ENCODE measurements at regions not wholly inside any gene's neighbourhood (a gene's known extent, or its start where the extent isn't known, plus 50 kb on each side); places are given as distances from the start of the nearest gene placed in this dataset.
"Not testable (repeated sequence)": the region's sequence is repeated elsewhere in the genome, so short reads cannot be mapped to it uniquely, and the experiment has no call there.

DNA sequence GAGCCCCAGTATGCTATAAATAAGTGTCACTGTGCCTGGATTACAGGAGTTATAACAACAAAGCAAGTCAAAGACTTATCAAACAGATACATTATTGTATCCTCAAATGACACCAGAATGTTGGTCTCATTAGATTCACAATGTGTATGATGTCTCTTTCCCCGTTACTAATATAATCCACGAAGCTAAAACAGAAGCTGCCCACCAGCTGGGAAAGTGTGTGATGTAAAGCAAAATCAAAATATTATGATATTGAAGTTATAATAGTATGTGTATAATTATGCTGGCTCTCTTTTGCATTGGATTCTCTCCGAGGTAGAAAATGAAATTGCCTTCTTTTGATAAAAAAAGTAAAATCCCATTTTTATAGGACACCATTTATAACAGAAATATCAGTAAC, 127.3 kb upstream of the MAN2A1 start:
- Histone ChIP-seq H3K4me1 (ENCODE audit: control insufficient read depth, insufficient read depth, low read length) (no peaks in the 10 kb centered on the region), H3K9me3 (ENCODE audit: control insufficient read depth in 2 of 2, low read length in 2 of 2) (no peaks in the 10 kb centered on the region), H3K27ac (ENCODE audit: low read length) (no peak overlapping the region), H3K27me3 (ENCODE audit: control insufficient read depth in 1 of 2, insufficient read depth in 2 of 2, low read length in 2 of 2) (no peaks in the 10 kb centered on the region), H3K9ac (ENCODE audit: low read length in 2 of 2) (no peak overlapping the region), H3K4me3 (ENCODE audit: low read length in 2 of 2) (no peak overlapping the region), H3K36me3 (ENCODE audit: control insufficient read depth in 2 of 2, insufficient read depth in 2 of 2, low read length in 2 of 2) (no peaks in the 10 kb centered on the region)

DNA sequence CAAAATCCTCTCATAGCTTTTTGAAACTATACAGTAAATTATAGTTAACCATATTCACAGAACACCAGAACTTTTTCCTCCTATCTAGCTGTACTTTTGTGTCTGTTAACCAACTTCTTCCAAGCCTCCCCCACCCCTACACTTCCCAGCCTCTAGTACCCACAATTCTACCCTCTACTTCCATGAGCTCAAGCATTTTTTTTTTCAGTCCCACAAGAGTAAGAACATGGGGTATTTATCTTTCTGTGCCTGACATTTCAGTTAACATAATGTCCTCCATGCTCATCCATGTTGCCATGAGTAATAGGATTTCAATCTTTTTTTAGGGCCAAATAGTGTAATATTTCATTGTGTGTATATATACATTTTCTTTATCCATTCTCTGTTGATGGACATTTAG, 128.3 kb upstream of the MAN2A1 start:
- Histone ChIP-seq H3K27me3 (ENCODE audit: control insufficient read depth in 1 of 2, insufficient read depth in 2 of 2, low read length in 2 of 2) (no peaks in the 10 kb centered on the region), H3K4me3 (ENCODE audit: low read length in 2 of 2) (no peak overlapping the region), H3K36me3 (ENCODE audit: control insufficient read depth in 2 of 2, insufficient read depth in 2 of 2, low read length in 2 of 2) (no peaks in the 10 kb centered on the region), H3K9ac (ENCODE audit: low read length in 2 of 2) (no peak overlapping the region), H3K27ac (ENCODE audit: low read length) (no peak overlapping the region), H3K4me1 (ENCODE audit: control insufficient read depth, insufficient read depth, low read length) (no peaks in the 10 kb centered on the region), H3K9me3 (ENCODE audit: control insufficient read depth in 2 of 2, low read length in 2 of 2) (no peaks in the 10 kb centered on the region)

DNA sequence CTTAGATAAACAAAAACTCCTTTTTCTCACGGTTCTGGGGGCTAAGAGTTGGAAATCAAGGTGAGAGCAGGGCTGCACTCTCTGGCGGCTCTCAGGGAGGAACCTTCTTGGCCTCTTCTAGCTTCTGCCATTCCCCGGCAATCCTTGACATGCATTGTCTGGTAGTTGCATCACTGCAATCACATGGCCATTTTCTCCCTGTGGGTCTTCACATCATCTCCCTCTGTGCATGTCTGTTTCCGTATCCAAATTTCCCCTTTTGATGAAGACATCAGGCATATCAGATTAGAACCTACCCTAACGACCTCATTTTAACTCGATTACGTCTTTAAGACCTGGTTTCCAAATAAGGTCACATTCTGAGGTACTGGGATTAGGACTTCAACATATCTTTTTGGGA, 129.2 kb upstream of the MAN2A1 start:
- Histone ChIP-seq H3K4me1 (ENCODE audit: control insufficient read depth, insufficient read depth, low read length) (no peaks in the 10 kb centered on the region), H3K9ac (ENCODE audit: low read length in 2 of 2) (no peak overlapping the region), H3K27ac (ENCODE audit: low read length) (no peak overlapping the region), H3K9me3 (ENCODE audit: control insufficient read depth in 2 of 2, low read length in 2 of 2) (no peaks in the 10 kb centered on the region), H3K4me3 (ENCODE audit: low read length in 2 of 2) (no peak overlapping the region), H3K36me3 (ENCODE audit: control insufficient read depth in 2 of 2, insufficient read depth in 2 of 2, low read length in 2 of 2) (no peaks in the 10 kb centered on the region), H3K27me3 (ENCODE audit: control insufficient read depth in 1 of 2, insufficient read depth in 2 of 2, low read length in 2 of 2) (no peaks in the 10 kb centered on the region)

DNA sequence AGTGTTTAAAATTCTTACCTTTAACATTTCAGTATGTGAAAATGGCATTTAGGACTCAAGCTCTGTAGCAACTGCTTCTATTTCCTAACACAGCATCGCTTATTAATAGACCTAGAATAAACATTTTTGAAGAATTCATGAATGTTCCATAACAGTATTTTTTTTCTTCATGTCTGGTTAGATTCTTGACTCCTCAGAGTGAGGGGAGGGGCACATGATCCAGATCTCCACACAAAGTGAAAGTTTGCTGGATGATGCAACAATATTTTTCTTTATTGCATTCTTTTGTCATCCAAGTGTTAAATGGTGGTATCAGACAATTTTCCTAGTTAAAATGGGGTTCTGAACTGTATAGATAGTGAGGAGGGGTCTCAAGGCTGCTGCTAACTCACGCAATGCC, 130.8 kb upstream of the MAN2A1 start:
- no peak overlapping the region for H3K27ac ChIP-seq (ENCODE audit: low read length)
- H3K36me3 ChIP-seq (ENCODE audit: control insufficient read depth in 2 of 2, insufficient read depth in 2 of 2, low read length in 2 of 2) = no peaks in the 10 kb centered on the region

DNA sequence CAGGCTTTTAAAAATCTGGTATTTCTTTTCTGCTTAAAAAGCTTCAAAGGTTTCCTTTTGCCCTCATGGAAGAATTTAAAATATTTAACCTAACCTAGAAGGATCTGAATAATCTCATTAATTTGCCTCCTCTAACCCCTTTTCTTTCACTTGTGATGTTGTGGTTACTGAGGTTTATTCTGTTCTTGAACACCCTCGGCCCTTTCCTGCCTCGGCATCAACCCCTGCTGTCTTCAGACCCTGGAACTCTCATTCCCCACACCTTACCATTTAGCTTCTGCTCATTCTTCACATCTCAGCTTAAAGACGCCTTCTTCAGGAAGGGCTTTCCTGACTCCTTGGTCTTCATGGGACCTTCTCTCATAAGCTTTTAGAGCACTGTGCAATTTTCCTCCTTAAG, 131.4 kb upstream of the MAN2A1 start:
- no peaks in the 10 kb centered on the region for H3K4me1 ChIP-seq (ENCODE audit: control insufficient read depth, insufficient read depth, low read length)
- H3K36me3 ChIP-seq (ENCODE audit: control insufficient read depth in 2 of 2, insufficient read depth in 2 of 2, low read length in 2 of 2) = no peaks in the 10 kb centered on the region
- H3K4me3 ChIP-seq (ENCODE audit: low read length in 2 of 2) = no peak overlapping the region
- no peak overlapping the region for H3K27ac ChIP-seq (ENCODE audit: low read length)
- no peaks in the 10 kb centered on the region for H3K9me3 ChIP-seq (ENCODE audit: control insufficient read depth in 2 of 2, low read length in 2 of 2)
- H3K27me3 ChIP-seq (ENCODE audit: control insufficient read depth in 1 of 2, insufficient read depth in 2 of 2, low read length in 2 of 2) = no peaks in the 10 kb centered on the region
- no peak overlapping the region for H3K9ac ChIP-seq (ENCODE audit: low read length in 2 of 2)

More for the DNA sequence above, 130.8 kb upstream of the MAN2A1 start:
- H3K9me3 ChIP-seq (ENCODE audit: control insufficient read depth in 2 of 2, low read length in 2 of 2) = no peaks in the 10 kb centered on the region
- no peaks in the 10 kb centered on the region for H3K4me1 ChIP-seq (ENCODE audit: control insufficient read depth, insufficient read depth, low read length)
- H3K27me3 ChIP-seq (ENCODE audit: control insufficient read depth in 1 of 2, insufficient read depth in 2 of 2, low read length in 2 of 2) = no peaks in the 10 kb centered on the region
- no peak overlapping the region for H3K4me3 ChIP-seq (ENCODE audit: low read length in 2 of 2)
- no peak overlapping the region for H3K9ac ChIP-seq (ENCODE audit: low read length in 2 of 2)

DNA sequence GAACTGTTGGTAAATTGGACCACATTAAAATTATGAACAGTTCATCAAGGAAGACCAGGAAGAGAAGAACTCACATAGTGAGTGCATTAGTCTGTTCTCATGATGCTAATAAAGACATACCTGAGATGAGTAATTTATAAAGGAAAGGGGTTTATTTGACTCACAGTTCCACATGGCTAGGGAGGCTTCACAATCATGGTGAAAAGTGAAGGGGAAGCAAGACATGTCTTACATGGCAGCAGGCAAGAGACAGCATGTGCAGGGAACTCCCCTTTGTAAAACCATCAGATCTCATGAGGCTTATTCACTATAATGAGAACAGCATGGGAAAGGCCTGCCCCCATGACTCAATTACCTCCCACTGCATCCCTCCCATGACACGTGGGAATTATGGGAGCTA, 135.9 kb upstream of the MAN2A1 start:
- Histone ChIP-seq H3K27me3 (ENCODE audit: control insufficient read depth in 1 of 2, insufficient read depth in 2 of 2, low read length in 2 of 2) (no peaks in the 10 kb centered on the region), H3K9ac (ENCODE audit: low read length in 2 of 2) (no peak overlapping the region), H3K36me3 (ENCODE audit: control insufficient read depth in 2 of 2, insufficient read depth in 2 of 2, low read length in 2 of 2) (no peaks in the 10 kb centered on the region), H3K4me3 (ENCODE audit: low read length in 2 of 2) (no peak overlapping the region), H3K27ac (ENCODE audit: low read length) (no peak overlapping the region), H3K9me3 (ENCODE audit: control insufficient read depth in 2 of 2, low read length in 2 of 2) (no peaks in the 10 kb centered on the region), H3K4me1 (ENCODE audit: control insufficient read depth, insufficient read depth, low read length) (no peaks in the 10 kb centered on the region)

DNA sequence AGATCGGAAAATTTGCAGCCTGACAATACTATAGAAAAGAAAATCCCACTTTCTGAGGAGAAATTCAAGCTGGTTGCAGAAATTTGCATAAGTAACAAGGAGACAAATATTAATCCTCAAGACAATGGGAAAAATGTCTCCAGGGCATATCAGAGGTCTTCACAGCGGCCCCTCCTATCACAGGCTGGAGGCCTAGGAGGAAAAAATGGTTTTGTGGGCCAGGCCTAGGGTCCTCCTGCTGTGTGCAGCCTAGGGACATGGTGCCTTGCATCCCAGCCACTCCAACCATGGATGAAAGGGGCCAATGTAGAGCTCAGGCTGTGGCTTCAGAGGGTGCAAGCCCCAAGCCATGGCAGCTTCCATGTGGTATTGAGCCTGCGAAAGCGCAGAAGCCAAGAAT, 138.5 kb upstream of the MAN2A1 start:
- H3K9ac ChIP-seq (ENCODE audit: low read length in 2 of 2); H3K4me3 ChIP-seq (ENCODE audit: low read length in 2 of 2); H3K27me3 ChIP-seq (ENCODE audit: control insufficient read depth in 1 of 2, insufficient read depth in 2 of 2, low read length in 2 of 2); H3K9me3 ChIP-seq (ENCODE audit: control insufficient read depth in 2 of 2, low read length in 2 of 2); H3K4me1 ChIP-seq (ENCODE audit: control insufficient read depth, insufficient read depth, low read length); H3K27ac ChIP-seq (ENCODE audit: low read length); H3K36me3 ChIP-seq (ENCODE audit: control insufficient read depth in 2 of 2, insufficient read depth in 2 of 2, low read length in 2 of 2): not testable (repeated sequence)

DNA sequence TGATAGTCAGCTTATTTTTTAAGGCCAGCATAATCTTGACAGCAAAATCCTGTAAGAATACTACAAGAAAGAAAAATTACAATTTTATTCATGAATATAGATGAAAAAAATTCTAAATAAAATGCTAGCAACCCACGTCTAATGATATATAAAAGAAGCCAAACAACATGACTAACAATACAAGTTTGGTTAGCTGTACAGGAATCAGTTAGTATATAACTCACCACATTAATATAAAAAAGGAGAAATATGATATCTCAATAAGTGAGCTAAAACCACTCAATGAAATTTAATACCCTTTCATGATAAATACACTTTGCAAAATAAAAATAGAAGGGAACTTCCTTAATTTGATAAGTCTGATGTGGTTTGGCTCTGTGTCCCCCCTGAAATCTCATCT, 139.7 kb upstream of the MAN2A1 start:
- no peak overlapping the region for H3K27ac ChIP-seq (ENCODE audit: low read length)
- no peaks in the 10 kb centered on the region for H3K9me3 ChIP-seq (ENCODE audit: control insufficient read depth in 2 of 2, low read length in 2 of 2)
- H3K4me1 ChIP-seq (ENCODE audit: control insufficient read depth, insufficient read depth, low read length) = no peaks in the 10 kb centered on the region
- H3K9ac ChIP-seq (ENCODE audit: low read length in 2 of 2) = no peak overlapping the region
- H3K36me3 ChIP-seq (ENCODE audit: control insufficient read depth in 2 of 2, insufficient read depth in 2 of 2, low read length in 2 of 2) = no peaks in the 10 kb centered on the region
- H3K4me3 ChIP-seq (ENCODE audit: low read length in 2 of 2) = no peak overlapping the region
- H3K27me3 ChIP-seq (ENCODE audit: control insufficient read depth in 1 of 2, insufficient read depth in 2 of 2, low read length in 2 of 2) = no peaks in the 10 kb centered on the region

DNA sequence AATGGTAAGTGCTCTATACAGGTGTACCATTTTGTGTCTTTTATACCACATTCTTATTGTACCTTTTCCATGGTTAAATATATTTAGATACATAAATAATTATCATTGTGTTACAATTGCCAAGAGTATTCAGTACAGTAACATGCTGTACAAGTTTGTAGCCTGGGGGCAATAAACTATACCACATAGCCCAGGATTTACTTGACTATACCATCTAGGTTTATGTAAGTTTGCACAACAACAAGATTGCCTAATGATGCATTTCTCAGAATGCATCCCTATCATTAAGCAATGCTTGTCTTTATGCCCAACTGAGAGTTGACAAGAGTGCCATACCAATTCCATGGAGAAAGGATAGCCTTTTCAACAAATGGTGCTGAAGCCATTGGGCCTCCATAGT, 136.7 kb upstream of the PJA2 start:
- H3K4me1 ChIP-seq (ENCODE audit: control insufficient read depth, insufficient read depth, low read length) = no peaks in the 10 kb centered on the region
- no peak overlapping the region for H3K4me3 ChIP-seq (ENCODE audit: low read length in 2 of 2)
- no peak overlapping the region for H3K9ac ChIP-seq (ENCODE audit: low read length in 2 of 2)
- no peaks in the 10 kb centered on the region for H3K27me3 ChIP-seq (ENCODE audit: control insufficient read depth in 1 of 2, insufficient read depth in 2 of 2, low read length in 2 of 2)
- H3K36me3 ChIP-seq (ENCODE audit: control insufficient read depth in 2 of 2, insufficient read depth in 2 of 2, low read length in 2 of 2) = no peaks in the 10 kb centered on the region
- no peak overlapping the region for H3K27ac ChIP-seq (ENCODE audit: low read length)
- H3K9me3 ChIP-seq (ENCODE audit: control insufficient read depth in 2 of 2, low read length in 2 of 2) = no peaks in the 10 kb centered on the region

DNA sequence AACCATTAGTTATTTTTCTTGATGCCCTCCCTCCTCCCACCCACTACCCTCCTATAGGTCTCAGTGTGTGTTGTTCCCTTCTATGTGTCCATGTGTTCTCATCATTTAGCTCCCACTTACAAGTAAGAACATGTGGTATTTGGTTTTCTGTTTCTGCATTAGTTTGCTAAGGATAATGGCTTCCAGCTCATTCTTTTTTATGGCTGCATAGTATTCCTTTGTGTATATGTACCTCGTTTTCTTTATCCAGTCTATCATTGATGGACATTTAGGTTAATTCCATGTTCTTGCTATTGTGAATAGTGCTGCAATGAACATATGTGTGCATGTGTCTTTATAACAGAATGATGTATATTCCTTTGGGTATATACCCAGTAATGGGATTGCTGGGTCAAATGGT, 135.1 kb upstream of the PJA2 start:
- H3K27ac ChIP-seq (ENCODE audit: low read length); H3K4me1 ChIP-seq (ENCODE audit: control insufficient read depth, insufficient read depth, low read length); H3K27me3 ChIP-seq (ENCODE audit: control insufficient read depth in 1 of 2, insufficient read depth in 2 of 2, low read length in 2 of 2); H3K9me3 ChIP-seq (ENCODE audit: control insufficient read depth in 2 of 2, low read length in 2 of 2); H3K9ac ChIP-seq (ENCODE audit: low read length in 2 of 2); H3K4me3 ChIP-seq (ENCODE audit: low read length in 2 of 2); H3K36me3 ChIP-seq (ENCODE audit: control insufficient read depth in 2 of 2, insufficient read depth in 2 of 2, low read length in 2 of 2): not testable (repeated sequence)

DNA sequence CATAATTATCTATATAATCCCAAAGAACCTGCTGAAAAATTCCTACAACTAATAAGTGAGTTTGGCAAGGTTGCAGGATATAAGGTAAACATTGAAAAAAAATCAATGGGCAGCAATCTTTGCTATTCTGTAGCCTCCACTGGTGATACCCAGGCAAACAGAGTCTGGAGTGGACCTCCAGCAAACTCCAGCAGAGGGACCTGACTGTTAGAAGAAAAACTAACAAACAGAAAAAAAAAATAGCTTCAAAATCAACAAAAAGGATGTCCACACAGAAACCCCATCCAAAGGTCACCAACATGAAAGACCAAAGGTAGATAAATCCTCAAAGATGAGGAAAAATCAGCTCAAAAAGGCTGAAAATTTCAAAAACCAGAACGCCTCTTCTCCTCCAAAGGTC, 128.9 kb upstream of the PJA2 start:
- not testable (repeated sequence) for H3K4me1 ChIP-seq (ENCODE audit: control insufficient read depth, insufficient read depth, low read length); H3K27me3 ChIP-seq (ENCODE audit: control insufficient read depth in 1 of 2, insufficient read depth in 2 of 2, low read length in 2 of 2); H3K27ac ChIP-seq (ENCODE audit: low read length); H3K9ac ChIP-seq (ENCODE audit: low read length in 2 of 2); H3K4me3 ChIP-seq (ENCODE audit: low read length in 2 of 2); H3K9me3 ChIP-seq (ENCODE audit: control insufficient read depth in 2 of 2, low read length in 2 of 2); H3K36me3 ChIP-seq (ENCODE audit: control insufficient read depth in 2 of 2, insufficient read depth in 2 of 2, low read length in 2 of 2)

DNA sequence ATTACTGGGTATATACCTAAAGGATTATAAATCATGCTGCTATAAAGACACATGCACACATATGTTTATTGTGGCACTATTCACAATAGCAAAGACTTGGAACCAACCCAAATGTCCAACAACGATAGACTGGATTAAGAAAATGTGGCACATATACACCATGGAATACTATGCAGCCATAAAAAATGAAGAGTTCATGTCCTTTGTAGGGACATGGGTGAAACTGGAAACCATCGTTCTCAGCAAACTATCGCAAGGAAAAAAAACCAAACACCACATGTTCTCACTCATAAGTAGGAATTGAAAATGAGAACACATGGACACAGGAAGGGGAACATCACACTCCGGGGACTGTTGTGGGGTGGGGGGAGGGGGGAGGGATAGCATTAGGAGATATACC, 125.3 kb upstream of the PJA2 start:
- not testable (repeated sequence) for H3K4me3 ChIP-seq (ENCODE audit: low read length in 2 of 2); H3K36me3 ChIP-seq (ENCODE audit: control insufficient read depth in 2 of 2, insufficient read depth in 2 of 2, low read length in 2 of 2); H3K9ac ChIP-seq (ENCODE audit: low read length in 2 of 2); H3K27me3 ChIP-seq (ENCODE audit: control insufficient read depth in 1 of 2, insufficient read depth in 2 of 2, low read length in 2 of 2); H3K27ac ChIP-seq (ENCODE audit: low read length); H3K4me1 ChIP-seq (ENCODE audit: control insufficient read depth, insufficient read depth, low read length); H3K9me3 ChIP-seq (ENCODE audit: control insufficient read depth in 2 of 2, low read length in 2 of 2)
